Spleen (tissue), 11 donors: ENCODE measurements at regions not wholly inside any gene's neighbourhood (a gene's known extent, or its start where the extent isn't known, plus 50 kb on each side); places are given as distances from the start of the nearest gene placed in this dataset.

ENCODE experiments used
- DNase-seq: peaks from one replicate; pipeline ENCODE4 v3.0.0-alpha.2; 2020
- H3K27ac ChIP-seq, 8 donors: fragments of 200-600 bp; sonication (generic) in 7 of 8; 1 replicate in 4 of 8; 2 replicates in 4 of 8; pipeline versions ENCODE4 v1.5.0 to v1.8.0; 2016 to 2021; ENCODE audit warnings: inconsistent platforms in 4 of 8, mild to moderate bottlenecking in 4 of 8, moderate library complexity in 1 of 8
- H3K27me3 ChIP-seq, 7 donors: fragments of 200-600 bp; sonication (generic) in 6 of 7; replicated peaks in 1 of 7; 1 replicate in 4 of 7; 2 replicates in 3 of 7; pipeline versions ENCODE4 v1.5.0 to v1.8.0; 2016 to 2021; ENCODE audit warnings: inconsistent platforms in 3 of 7, mild to moderate bottlenecking in 1 of 7
- H3K36me3 ChIP-seq, 6 donors: fragments of 200-600 bp; sonication (generic) in 5 of 6; 1 replicate in 4 of 6; 2 replicates in 2 of 6; pipeline versions ENCODE4 v1.5.0 to v1.8.0; 2016 to 2021; ENCODE audit warnings: inconsistent platforms in 2 of 6
- H3K4me1 ChIP-seq, 6 donors: fragments of 200-600 bp; sonication (generic) in 5 of 6; 1 replicate in 3 of 6; 2 replicates in 3 of 6; pipeline versions ENCODE4 v1.5.0 to v1.8.0; 2016 to 2021; ENCODE audit warnings: inconsistent platforms in 3 of 6
- H3K4me3 ChIP-seq, 8 donors: fragments of 200-600 bp; sonication (generic) in 7 of 8; 1 replicate in 4 of 8; 2 replicates in 4 of 8; pipeline versions ENCODE4 v1.5.0 to v1.8.0; 2016 to 2021; ENCODE audit warnings: inconsistent platforms in 4 of 8, mild to moderate bottlenecking in 4 of 8, moderate library complexity in 2 of 8
- H3K9me3 ChIP-seq, 8 donors: fragments of 200-600 bp; sonication (generic) in 7 of 8; 1 replicate in 4 of 8; 2 replicates in 4 of 8; pipeline versions ENCODE4 v1.5.0 to v1.8.0; 2016 to 2021; ENCODE audit warnings: inconsistent platforms in 4 of 8
- POLR2A ChIP-seq, 3 donors: fragments of 450-650 bp; IDR thresholded peaks; one replicate each; pipeline ENCODE4 v1.5.1; 2017; ENCODE audit warnings: antibody characterized with exemption in 3 of 3, mild to moderate bottlenecking in 1 of 3
- POLR2AphosphoS5 ChIP-seq, 3 donors: sonication (generic); formaldehyde crosslinking; IDR thresholded peaks; one replicate each; pipeline ENCODE4 v1.5.1; 2017; ENCODE audit warnings: antibody characterized with exemption in 3 of 3
- WGBS, 5 donors: extraction: QIAGEN DNeasy Blood & Tissue Kit in 3 of 5; methylation state at CpG; one replicate each; pipeline versions ENCODE4 v1.1.5 to v1.1.7; 2013 to 2018; 5-methylcytosine and 5-hydroxymethylcytosine counted together
- intact Hi-C: fragments of 100-400 bp; cut with DNase I; formaldehyde crosslinking; loops from one replicate; pipeline ENCODE4 v1.15.0; 2023; ENCODE audit warnings: low total_unique reads
- TF ChIP-seq, protein P1 (sequence below), 11 experiments: fragments of 200-600 bp in 7 of 11; fragments of 450-650 bp in 4 of 11; sonication (generic) in 4 of 11; IDR thresholded peaks in 8 of 11; conservative IDR thresholded peaks in 3 of 11; 1 replicate in 7 of 11; 2 replicates in 4 of 11; pipeline versions ENCODE4 v1.4.0 to v1.8.0; 2016 to 2021; ENCODE audit warnings: antibody characterized with exemption in 11 of 11, inconsistent platforms in 4 of 11, mild to moderate bottlenecking in 1 of 11
- donor health status: healthy with polysubstance abuse.
- donor health status: DM: no; HTN: no; CAD: no; lungs with moderate emphysema.
- donor health status: DM: no; HTN: no; CAD: no.
- donor health status: Bipolar disorder and iron deficiency.
- donor health status: healthy.
- donor health status: DM: no; HTN: no; CAD: no.
- donor health status: DM: yes; HTN: yes; CAD: no.

DNA sequence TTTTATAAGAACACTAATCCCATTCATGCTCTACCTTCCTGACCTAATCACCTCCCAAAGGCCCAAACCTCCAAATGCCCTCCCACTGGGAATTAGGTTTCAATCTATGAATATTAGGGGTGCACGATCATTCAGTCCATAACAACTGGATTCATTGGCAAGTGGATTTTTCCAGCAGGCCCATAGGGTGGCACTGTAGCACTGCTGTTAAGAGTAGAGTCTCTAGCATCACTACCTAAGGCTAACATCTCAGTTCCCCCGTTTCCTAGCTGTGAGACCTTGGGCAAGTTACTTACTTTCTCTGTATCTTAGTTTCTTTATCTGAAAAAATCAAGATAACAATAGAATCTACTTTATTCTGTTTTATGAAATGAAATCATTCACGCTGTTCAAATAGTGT is 315.8 kb downstream of the STIM2 start:
- peaks cover 0 to 6% (median 0%) of the 10 kb centered on the region in 8 donors for H3K9me3 ChIP-seq
- intact Hi-C loops = no loop called here
- H3K4me1 ChIP-seq = no peaks in the 10 kb centered on the region
- H3K36me3 ChIP-seq = no peaks in the 10 kb centered on the region
- H3K27me3 ChIP-seq = no peaks in the 10 kb centered on the region
- no peak overlapping the region for H3K4me3 ChIP-seq
- WGBS, 5 donors = 58 to 68% (median 59%) methylated on average over 3 of the region's 3 CpGs
- H3K27ac ChIP-seq = no peak overlapping the region
- TF ChIP-seq, protein P1, sequence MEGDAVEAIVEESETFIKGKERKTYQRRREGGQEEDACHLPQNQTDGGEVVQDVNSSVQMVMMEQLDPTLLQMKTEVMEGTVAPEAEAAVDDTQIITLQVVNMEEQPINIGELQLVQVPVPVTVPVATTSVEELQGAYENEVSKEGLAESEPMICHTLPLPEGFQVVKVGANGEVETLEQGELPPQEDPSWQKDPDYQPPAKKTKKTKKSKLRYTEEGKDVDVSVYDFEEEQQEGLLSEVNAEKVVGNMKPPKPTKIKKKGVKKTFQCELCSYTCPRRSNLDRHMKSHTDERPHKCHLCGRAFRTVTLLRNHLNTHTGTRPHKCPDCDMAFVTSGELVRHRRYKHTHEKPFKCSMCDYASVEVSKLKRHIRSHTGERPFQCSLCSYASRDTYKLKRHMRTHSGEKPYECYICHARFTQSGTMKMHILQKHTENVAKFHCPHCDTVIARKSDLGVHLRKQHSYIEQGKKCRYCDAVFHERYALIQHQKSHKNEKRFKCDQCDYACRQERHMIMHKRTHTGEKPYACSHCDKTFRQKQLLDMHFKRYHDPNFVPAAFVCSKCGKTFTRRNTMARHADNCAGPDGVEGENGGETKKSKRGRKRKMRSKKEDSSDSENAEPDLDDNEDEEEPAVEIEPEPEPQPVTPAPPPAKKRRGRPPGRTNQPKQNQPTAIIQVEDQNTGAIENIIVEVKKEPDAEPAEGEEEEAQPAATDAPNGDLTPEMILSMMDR (IDR thresholded peaks at IDR 0.05 in 8 of 11, conservative IDR thresholded peaks at IDR 0.05 in 3 of 11) = no peak
- TF ChIP-seq POLR2A (IDR thresholded peaks at IDR 0.05) (no peak), POLR2AphosphoS5 (IDR thresholded peaks at IDR 0.05) (no peak)
- no peak for DNase-seq

DNA sequence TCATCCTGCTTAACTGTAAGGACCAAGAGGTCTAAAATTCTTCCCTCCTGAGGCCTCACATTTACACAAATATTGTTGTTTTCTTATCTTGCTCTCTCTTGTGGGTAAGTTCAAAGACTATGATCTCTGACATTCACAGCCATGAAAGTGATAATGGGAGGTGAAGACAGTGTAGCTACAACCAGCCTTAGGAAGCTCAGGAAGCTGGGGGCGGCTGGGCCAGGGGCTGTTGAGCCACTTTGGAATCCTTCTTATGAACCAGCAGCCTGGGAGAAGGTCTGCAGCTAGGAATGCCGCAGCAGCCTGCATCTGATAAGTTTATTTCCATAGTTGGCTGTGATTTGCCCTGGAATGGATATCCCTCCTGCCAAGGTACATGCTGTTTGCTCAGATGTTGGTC is 316.2 kb downstream of the STIM2 start:
- 44 to 81% (median 53%) methylated on average over 2 of the region's 2 CpGs for WGBS, 5 donors
- no peak overlapping the region for H3K27ac ChIP-seq
- H3K27me3 ChIP-seq = no peaks in the 10 kb centered on the region
- no peak for DNase-seq
- no peak overlapping the region for H3K4me3 ChIP-seq
- H3K9me3 ChIP-seq = peaks cover 0 to 6% (median 0%) of the 10 kb centered on the region in 8 donors
- intact Hi-C loops = no loop called here
- no peaks in the 10 kb centered on the region for H3K36me3 ChIP-seq
- H3K4me1 ChIP-seq = no peaks in the 10 kb centered on the region
- TF ChIP-seq, protein P1 (IDR thresholded peaks at IDR 0.05 in 8 of 11, conservative IDR thresholded peaks at IDR 0.05 in 3 of 11) = no peak
- TF ChIP-seq POLR2AphosphoS5 (IDR thresholded peaks at IDR 0.05) (no peak), POLR2A (IDR thresholded peaks at IDR 0.05) (no peak)

DNA sequence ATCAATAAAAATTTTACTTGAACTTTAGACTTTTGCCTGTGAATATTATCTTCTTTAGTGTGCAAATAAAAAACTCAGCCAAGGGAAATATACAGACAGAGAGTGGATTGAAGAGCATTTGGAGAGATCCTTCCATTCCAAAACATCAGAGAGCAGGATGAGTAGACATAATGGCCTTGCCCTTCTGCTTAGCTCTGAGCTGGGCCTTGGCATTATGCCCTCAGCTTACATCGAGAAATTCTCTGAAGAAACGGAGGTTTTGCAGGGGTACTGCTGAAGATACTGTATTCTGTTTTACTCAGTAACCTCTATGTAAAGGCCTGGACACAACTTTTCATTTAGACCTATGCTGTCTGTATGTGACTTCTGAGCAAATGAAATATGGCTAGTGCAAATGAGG is 317.4 kb downstream of the STIM2 start:
- Histone ChIP-seq H3K4me1 (no peaks in the 10 kb centered on the region), H3K27me3 (no peaks in the 10 kb centered on the region), H3K27ac (no peak overlapping the region), H3K9me3 (peaks cover 0 to 6% (median 0%) of the 10 kb centered on the region in 8 donors), H3K36me3 (no peaks in the 10 kb centered on the region), H3K4me3 (no peak overlapping the region)
- DNase-seq = no peak
- intact Hi-C loops = no loop called here
- TF ChIP-seq POLR2A (IDR thresholded peaks at IDR 0.05) (no peak), POLR2AphosphoS5 (IDR thresholded peaks at IDR 0.05) (no peak)
- TF ChIP-seq, protein P1 (IDR thresholded peaks at IDR 0.05 in 8 of 11, conservative IDR thresholded peaks at IDR 0.05 in 3 of 11) = no peak
- 52 to 76% (median 63%) methylated on average over 2 of the region's 2 CpGs for WGBS, 5 donors

DNA sequence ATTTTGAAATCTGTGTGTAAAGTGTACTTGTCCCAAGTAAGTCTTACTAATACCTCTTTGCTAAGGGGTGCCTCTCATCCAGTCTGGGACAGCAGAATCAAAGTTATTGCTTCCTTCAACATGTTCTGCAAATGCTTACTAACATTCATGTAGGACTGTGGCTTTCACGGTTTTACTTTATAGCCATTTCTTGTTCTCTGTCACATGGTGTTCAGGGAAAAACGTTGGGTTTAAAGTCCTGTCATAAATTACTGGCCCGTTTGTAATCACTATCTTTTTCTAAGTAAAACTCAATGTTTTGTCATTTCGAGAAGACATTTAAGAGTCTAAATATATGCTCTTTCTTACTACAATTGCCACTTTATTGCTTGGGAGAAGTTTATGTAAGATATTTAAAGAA is 321.1 kb downstream of the STIM2 start:
- Histone ChIP-seq H3K4me3 (no peak overlapping the region), H3K36me3 (no peaks in the 10 kb centered on the region), H3K27ac (no peak overlapping the region), H3K9me3 (no peaks in the 10 kb centered on the region), H3K27me3 (no peaks in the 10 kb centered on the region), H3K4me1 (no peaks in the 10 kb centered on the region)
- intact Hi-C loops = no loop called here
- DNase-seq = no peak
- 34 to 48% (median 42%) methylated on average over 4 of the region's 4 CpGs for WGBS, 5 donors
- TF ChIP-seq POLR2A (IDR thresholded peaks at IDR 0.05) = no peak
- no peak for TF ChIP-seq POLR2AphosphoS5 (IDR thresholded peaks at IDR 0.05)
- TF ChIP-seq, protein P1 (IDR thresholded peaks at IDR 0.05 in 8 of 11, conservative IDR thresholded peaks at IDR 0.05 in 3 of 11) = no peak
